SU-DHL-6 (cell line): ENCODE measurements at regions not wholly inside any gene's neighbourhood (a gene's known extent, or its start where the extent isn't known, plus 50 kb on each side); places are given as distances from the start of the nearest gene placed in this dataset.

ENCODE experiments used
- H2AFZ ChIP-seq: fragments of 200-600 bp; sonication (generic); 2 replicates; pipeline ENCODE4 v1.6.1; 2014; ENCODE audit warnings: low read depth, mild to moderate bottlenecking, moderate library complexity, mixed read lengths, antibody characterized with exemption, low read length; ENCODE audit not compliant: severe bottlenecking
- H3F3A ChIP-seq: fragments of 200-600 bp; shearing (Covaris generic); 2 replicates; pipeline ENCODE4 v1.6.0; 2016; ENCODE audit warnings: antibody characterized with exemption, mild to moderate bottlenecking; ENCODE audit not compliant: insufficient read depth
- H3K27ac ChIP-seq: fragments of 200-600 bp; sonication (generic); 2 replicates; pipeline ENCODE4 v1.5.1; 2016; ENCODE audit warnings: low read depth, mild to moderate bottlenecking, low read length, moderate library complexity, mixed read lengths
- H3K27me3 ChIP-seq: fragments of 200-600 bp; sonication (generic), shearing (Covaris generic); 2 replicates; pipeline ENCODE4 v1.6.0; 2014; ENCODE audit warnings: mild to moderate bottlenecking, low read length
- H3K36me3 ChIP-seq: fragments of 200-600 bp; sonication (generic); 2 replicates; pipeline ENCODE4 v1.6.1; 2014; ENCODE audit warnings: mild to moderate bottlenecking, low read length, mixed read lengths
- H3K4me2 ChIP-seq: fragments of 300-600, 200-600 bp; shearing (Covaris generic), sonication (generic); 2 replicates; pipeline ENCODE4 v1.6.0; 2014; ENCODE audit warnings: low read length, low read depth, mild to moderate bottlenecking; ENCODE audit not compliant: poor library complexity, severe bottlenecking
- H3K4me3 ChIP-seq: fragments of 200-600 bp; sonication (generic); 2 replicates; pipeline ENCODE4 v1.5.1; 2014; ENCODE audit warnings: antibody characterized with exemption, low read length, mild to moderate bottlenecking, mixed read lengths; ENCODE audit not compliant: insufficient read depth, poor library complexity, severe bottlenecking
- H3K79me2 ChIP-seq: fragments of 200-600 bp; sonication (generic); 2 replicates; pipeline ENCODE4 v1.6.1; 2014; ENCODE audit warnings: mild to moderate bottlenecking, low read length, moderate library complexity; ENCODE audit not compliant: insufficient read depth
- H3K9ac ChIP-seq: fragments of 200-600 bp; sonication (generic); 2 replicates; pipeline ENCODE4 v1.7.0; 2014; ENCODE audit warnings: mild to moderate bottlenecking, low read length
- H3K9me2 ChIP-seq: fragments of 200-600 bp; sonication (generic); replicated peaks from 2 replicates; pipeline ENCODE4 v1.6.1; 2014; ENCODE audit warnings: low read length; ENCODE audit not compliant: insufficient read depth
- H3K9me3 ChIP-seq: fragments of 200-600 bp; sonication (generic); 2 replicates; pipeline ENCODE4 v1.6.1; 2014; ENCODE audit warnings: low read length, mixed read lengths; ENCODE audit not compliant: insufficient read depth
- H4K20me1 ChIP-seq: fragments of 200-600 bp; sonication (generic); 2 replicates; pipeline ENCODE4 v1.6.1; 2014; ENCODE audit warnings: low read depth, mild to moderate bottlenecking, antibody characterized with exemption, low read length, moderate library complexity, mixed read lengths
- CTCF ChIP-seq: fragments of 200-600 bp; sonication (generic); IDR thresholded peaks from one replicate; pipeline ENCODE4 v1.5.1; 2017; ENCODE audit warnings: antibody characterized with exemption, mild to moderate bottlenecking, low read length, moderate library complexity; ENCODE audit not compliant: insufficient read depth, poor library complexity, severe bottlenecking
- EZH2phosphoT487 ChIP-seq: fragments of 200-600 bp; sonication (generic), shearing (Covaris generic); conservative IDR thresholded peaks from 2 replicates; pipeline ENCODE4 v1.6.1; 2018; ENCODE audit warnings: mild to moderate bottlenecking, antibody characterized with exemption, low read length, moderate library complexity, mixed read lengths

- Histone ChIP-seq H3K4me3 (no peak overlapping the region), H3K9me2 (no peaks in the 10 kb centered on the region), H2AFZ (no peak overlapping the region), H3K9me3 (no peaks in the 10 kb centered on the region), H3K79me2 (no peaks in the 10 kb centered on the region), H3K9ac (no peak overlapping the region), H3K27me3 (no peaks in the 10 kb centered on the region), H3K27ac (no peak overlapping the region), H3F3A (no peaks in the 10 kb centered on the region), H3K4me2 (no peak overlapping the region), H3K36me3 (no peaks in the 10 kb centered on the region), H4K20me1 (no peaks in the 10 kb centered on the region)
- TF ChIP-seq EZH2phosphoT487 (no peak), CTCF (no peak)
These were observed 99.2 kb upstream of the ARSJ start for GRCh38 chr4:114078636-114079035.

- no peak overlapping the region for H3K4me2 ChIP-seq
- H3K27ac ChIP-seq, result no peak overlapping the region
- no peaks in the 10 kb centered on the region for H3K79me2 ChIP-seq
- no peak overlapping the region for H3K4me3 ChIP-seq
- H3K9me2 ChIP-seq, result no peaks in the 10 kb centered on the region
- no peak overlapping the region for H2AFZ ChIP-seq
- no peak for TF ChIP-seq CTCF
- no peak for TF ChIP-seq EZH2phosphoT487
- no peaks in the 10 kb centered on the region for H3K9me3 ChIP-seq
- H4K20me1 ChIP-seq, result no peaks in the 10 kb centered on the region
- H3K9ac ChIP-seq, result no peak overlapping the region
- H3F3A ChIP-seq, result no peaks in the 10 kb centered on the region
- no peaks in the 10 kb centered on the region for H3K36me3 ChIP-seq
- no peaks in the 10 kb centered on the region for H3K27me3 ChIP-seq
These were observed 102.3 kb upstream of the ARSJ start for GRCh38 chr4:114081783-114082182.

- Histone ChIP-seq H3K9ac (no peak overlapping the region), H3K9me3 (no peaks in the 10 kb centered on the region), H3K4me3 (no peak overlapping the region), H3K4me2 (no peak overlapping the region), H3K27me3 (no peaks in the 10 kb centered on the region), H3K79me2 (no peaks in the 10 kb centered on the region), H3K36me3 (no peaks in the 10 kb centered on the region), H3K27ac (no peak overlapping the region), H4K20me1 (no peaks in the 10 kb centered on the region), H3K9me2 (no peaks in the 10 kb centered on the region), H3F3A (no peaks in the 10 kb centered on the region), H2AFZ (no peak overlapping the region)
- TF ChIP-seq CTCF (no peak), EZH2phosphoT487 (no peak)
These were observed 102.9 kb upstream of the ARSJ start for GRCh38 chr4:114082348-114082747.
